ENCODE measurements at regions not wholly inside any gene's neighbourhood (a gene's known extent, or its start where the extent isn't known, plus 50 kb on each side); places are given as distances from the start of the nearest gene placed in this dataset.

DNA sequence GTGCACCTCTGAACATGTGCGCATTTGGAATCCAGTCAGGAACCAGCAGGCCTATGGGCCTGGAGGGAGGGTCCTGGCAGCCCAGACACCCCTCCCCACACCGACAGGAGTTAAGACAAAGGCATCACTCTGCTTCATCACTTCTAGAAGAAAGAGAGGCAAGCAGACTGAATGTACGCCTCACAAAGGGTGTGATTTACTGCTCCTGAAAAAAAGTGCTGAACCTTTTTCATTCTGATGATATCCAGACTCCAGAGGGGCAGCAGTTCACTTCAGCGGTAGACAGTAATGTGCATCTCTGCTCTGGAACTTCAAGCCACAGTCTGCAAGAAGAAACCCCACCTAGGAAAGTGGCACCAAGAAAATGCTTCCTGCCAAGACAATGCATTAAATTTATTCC is 88.2 kb upstream of the TMEM72 start:
- TF ChIP-seq POLR2A (IDR thresholded peaks at IDR 0.05) (no peak), POLR2AphosphoS5 (IDR thresholded peaks at IDR 0.05) (no peak)
- TF ChIP-seq, protein P1, sequence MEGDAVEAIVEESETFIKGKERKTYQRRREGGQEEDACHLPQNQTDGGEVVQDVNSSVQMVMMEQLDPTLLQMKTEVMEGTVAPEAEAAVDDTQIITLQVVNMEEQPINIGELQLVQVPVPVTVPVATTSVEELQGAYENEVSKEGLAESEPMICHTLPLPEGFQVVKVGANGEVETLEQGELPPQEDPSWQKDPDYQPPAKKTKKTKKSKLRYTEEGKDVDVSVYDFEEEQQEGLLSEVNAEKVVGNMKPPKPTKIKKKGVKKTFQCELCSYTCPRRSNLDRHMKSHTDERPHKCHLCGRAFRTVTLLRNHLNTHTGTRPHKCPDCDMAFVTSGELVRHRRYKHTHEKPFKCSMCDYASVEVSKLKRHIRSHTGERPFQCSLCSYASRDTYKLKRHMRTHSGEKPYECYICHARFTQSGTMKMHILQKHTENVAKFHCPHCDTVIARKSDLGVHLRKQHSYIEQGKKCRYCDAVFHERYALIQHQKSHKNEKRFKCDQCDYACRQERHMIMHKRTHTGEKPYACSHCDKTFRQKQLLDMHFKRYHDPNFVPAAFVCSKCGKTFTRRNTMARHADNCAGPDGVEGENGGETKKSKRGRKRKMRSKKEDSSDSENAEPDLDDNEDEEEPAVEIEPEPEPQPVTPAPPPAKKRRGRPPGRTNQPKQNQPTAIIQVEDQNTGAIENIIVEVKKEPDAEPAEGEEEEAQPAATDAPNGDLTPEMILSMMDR (IDR thresholded peaks at IDR 0.05 in 8 of 11, conservative IDR thresholded peaks at IDR 0.05 in 3 of 11): no peak

Measured in spleen (tissue), 7 donors.